GM21447 (cell line): ENCODE measurements at regions not wholly inside any gene's neighbourhood (a gene's known extent, or its start where the extent isn't known, plus 50 kb on each side); places are given as distances from the start of the nearest gene placed in this dataset.
"Not testable (repeated sequence)": the region's sequence is repeated elsewhere in the genome, so short reads cannot be mapped to it uniquely, and the experiment has no call there.

Source experiments
- ATAC-seq: cut with Tn5 transposase; IDR thresholded peaks from one replicate; pipeline ENCODE4 v1.9.1; 2021; ENCODE audit not compliant: unreplicated experiment

DNA sequence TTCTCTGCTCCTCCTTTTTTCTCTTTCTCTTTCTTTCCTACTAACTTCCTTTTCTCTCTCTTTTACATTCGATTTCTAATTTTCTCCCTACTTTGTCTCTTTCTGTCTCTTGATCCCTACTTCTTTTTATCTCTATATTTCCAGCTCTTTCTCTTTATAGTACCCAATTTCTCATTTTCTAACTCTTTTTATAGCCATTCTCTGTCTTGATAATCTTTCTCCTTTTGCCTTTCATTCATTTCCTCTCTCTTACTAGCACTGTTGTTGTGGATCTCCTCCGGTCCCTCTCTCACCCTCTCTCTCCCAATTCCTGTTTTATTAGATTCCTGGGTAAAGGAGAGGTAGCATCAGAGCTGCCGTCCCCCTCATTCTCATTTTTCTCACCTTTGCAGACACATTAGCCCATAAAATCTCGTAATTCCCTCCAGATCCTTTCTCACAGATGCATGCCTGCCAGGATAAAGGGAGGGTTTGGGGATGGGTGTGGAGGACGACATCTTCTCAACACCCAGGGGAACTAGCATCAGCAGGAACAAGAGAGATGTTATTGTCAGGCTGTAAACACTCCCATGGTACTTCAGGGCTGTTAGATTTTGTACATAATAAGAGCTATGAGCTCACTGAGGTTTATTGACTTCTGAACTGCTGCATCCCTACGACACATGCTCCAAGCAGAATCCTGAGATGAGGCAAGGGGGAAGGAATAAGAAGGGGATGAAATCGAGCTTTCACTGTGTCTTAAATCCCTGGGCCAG lies 159.0 kb upstream of the GALNT2 start:
- ATAC-seq = no peak

DNA sequence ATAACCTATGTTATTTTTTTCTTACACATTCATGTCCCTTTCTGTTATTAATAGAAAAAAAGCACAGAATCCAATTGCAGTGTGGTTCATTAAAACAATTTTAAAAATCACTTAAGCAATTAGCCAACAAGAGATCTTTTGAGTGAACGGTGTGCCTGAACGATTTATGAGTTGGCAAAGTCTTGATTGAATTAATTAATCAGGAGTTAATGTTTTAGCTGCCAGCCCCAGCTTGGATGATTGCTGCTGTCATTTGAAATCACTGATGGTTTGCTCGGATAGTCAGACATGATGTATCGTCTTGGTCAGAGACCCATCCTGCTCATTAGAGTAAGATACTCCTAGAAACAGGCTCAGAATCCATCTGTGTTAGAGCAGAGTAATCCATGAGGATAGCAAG lies 158.3 kb upstream of the GALNT2 start:
- ATAC-seq = no peak

DNA sequence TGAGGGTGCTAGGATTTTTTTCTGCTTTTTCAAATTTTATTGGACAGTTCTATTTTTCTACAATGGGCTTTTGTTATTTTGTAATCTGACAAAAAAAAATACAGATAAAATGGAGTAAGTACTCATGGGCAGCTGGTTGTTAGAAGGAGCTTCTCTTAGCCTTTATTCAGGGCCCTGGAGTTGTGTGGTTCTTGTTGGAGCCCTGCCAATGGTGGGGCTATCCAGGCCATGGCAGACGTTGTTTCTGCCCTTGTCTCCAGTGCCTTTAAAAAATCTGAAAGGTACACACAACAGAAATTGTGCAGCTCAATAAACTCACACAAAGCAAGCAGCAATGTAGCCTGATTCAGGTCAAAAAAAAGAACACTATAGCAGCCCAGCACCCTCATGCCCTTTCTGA lies 153.5 kb upstream of the GALNT2 start:
- ATAC-seq = no peak

DNA sequence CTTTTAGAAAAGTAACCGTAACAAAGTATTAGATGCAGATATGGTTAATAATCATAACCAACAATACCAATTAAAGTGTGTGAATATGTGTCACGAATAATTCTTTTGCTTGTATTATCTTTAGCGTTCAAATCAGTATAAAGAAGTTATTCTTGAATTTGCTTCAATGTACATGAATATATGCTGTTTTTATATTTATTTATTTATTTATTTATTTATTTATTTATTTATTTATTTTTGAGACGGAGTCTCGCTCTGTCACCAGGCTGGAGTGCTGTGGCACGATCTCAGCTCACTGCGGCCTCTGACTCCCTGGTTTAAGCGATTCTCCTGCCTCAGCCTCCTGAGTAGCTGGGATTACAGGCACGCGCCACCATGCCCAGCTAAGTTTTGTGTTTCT lies 147.6 kb upstream of the GALNT2 start:
- ATAC-seq = not testable (repeated sequence)

DNA sequence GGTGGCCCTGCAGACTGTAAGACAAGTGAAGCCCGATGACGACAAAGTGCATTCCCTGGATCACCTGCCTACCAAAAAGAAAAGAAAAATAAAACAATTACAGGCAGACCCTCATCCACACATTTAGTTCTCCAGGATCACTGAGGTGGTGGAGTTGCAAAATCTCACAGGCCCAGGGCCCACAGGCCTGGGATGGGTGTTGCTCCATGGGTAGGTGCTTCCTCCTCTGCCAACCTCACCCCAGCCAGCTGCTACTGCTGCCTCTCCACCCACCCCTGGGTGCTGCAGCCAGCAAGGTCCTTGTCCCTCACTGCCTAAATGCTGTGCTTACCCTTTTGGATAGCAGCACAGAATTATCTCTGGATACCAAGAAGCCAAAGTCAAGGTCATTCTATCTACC lies 146.4 kb upstream of the GALNT2 start:
- ATAC-seq = no peak

DNA sequence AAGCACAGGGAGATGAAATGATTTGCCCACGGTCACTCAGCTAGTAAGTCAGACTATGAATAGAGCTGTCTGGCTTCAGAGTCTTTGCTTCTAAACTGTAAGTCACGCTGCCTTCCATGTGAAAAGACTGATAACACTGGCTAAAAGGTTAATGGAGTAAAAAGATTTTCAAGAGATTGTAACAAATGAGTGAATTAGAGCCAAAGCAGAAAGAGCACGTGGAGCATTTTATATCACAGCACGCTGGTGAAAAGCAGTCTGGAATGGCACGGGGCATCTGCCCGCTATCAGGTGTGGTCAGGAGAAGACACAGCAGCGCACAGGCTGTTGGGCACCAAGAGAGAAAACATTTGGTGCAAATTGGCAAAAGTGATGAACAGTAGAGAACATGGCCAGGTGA lies 144.8 kb upstream of the GALNT2 start:
- no peak for ATAC-seq

DNA sequence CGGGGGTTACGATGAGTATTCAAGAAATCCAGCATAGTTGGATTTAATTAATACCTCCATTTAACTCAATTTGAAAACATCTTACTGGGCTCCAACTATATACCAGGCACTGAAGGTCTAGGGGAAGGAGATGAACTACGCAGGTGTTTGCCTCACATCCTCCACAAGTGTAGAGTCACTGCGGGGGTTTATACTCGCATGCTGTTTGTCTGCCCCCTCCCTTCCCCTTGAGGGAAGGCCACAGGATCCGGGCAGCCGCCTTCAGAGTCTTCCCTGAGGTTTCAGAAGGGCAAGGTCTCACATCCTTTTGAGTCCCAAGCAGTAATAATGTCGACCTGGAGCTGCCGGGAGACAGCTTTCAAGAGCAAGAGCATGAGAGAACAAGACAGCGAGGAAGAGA lies 142.4 kb upstream of the GALNT2 start:
- no peak for ATAC-seq

DNA sequence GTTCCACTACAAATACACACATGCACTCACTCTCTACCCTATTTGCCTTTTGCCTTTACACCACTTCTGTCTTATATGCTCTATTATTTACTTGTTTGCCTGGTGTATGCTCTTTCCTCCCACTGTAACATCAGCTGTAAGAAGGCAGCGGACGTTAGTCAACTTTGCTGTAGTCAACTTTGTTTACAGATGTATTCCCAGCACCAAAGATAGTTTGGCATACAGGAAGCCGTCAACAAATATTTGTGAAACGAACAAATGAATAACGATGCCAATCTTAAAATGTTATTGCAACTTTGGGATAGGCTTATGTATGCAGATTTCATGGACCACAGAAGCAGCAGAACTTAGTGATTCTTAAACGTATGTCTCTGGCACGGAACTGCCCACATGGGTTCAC lies 138.3 kb upstream of the GALNT2 start:
- ATAC-seq = no peak

DNA sequence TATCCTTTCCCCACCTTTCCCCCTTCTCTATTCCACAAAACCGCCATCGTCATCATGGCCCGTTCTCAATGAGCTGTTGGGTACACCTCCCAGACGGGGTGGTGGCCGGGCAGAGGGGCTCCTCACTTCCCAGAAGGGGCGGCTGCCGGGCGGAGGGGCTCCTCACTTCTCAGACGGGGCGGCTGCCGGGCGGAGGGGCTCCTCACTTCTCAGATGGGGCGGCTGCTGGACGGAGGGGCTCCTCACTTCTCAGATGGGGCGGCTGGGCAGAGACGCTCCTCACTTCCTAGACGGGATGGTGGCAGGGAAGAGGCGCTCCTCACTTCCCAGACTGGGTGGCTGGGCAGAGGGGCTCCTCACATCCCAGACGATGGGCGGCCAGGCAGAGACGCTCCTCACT lies 135.3 kb upstream of the GALNT2 start:
- not testable (repeated sequence) for ATAC-seq

DNA sequence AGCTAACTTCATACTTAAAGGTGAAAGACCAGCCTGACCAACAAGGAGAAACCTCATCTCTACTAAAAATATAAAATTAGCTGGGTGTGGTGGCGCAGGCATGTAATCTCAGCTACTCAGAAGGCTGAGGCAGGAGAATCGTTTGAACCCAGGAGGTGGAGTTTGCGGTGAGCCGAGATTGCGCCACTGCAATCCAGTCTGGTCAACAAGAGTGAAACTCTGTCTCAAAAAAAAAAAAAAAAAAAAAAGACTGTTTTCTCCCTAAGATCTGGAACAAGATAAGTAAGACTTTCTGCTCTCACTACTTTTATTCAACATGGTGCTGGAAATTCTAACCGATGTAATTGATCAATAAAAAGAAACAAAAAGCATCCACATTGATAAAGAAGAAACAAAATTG lies 131.9 kb upstream of the GALNT2 start:
- ATAC-seq = not testable (repeated sequence)

DNA sequence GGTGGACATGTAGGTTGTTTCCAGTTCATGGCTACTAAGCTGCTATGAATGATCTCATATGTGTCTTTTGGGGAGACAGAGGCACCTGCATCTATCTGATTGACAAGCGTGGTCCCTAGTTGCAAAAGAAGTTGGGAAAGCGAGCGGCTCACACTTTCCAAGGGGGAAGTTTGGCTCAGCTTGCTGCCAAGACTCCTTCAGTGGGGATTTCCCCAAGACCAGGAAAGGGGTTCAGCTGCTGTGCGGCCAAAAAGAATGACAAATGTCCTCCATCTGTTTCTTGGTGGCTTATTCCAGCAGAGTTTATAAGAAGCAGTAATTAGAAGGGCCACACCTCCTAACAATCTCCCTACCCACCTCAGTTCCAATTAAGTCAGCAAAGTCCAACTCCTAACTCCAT lies 128.5 kb upstream of the GALNT2 start:
- no peak for ATAC-seq

DNA sequence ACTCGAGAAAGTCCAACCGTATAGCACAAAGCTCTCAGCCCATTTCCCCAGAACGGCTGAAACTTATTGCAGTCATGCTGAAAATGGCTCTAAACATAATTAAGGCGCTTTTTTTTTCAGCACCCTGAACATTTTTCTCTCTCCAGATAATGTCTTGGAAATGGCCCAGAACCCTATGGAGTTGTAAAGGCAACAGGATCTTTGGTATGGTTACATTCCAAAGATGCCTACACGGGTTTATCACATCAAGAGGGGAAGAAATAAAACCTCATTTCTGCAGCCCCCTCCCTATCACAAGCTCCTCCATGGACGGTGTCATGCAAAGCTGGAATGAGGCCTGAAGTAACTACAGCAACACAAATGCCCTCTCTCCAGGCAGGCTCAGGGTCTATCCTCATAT lies 126.4 kb upstream of the GALNT2 start:
- no peak for ATAC-seq

DNA sequence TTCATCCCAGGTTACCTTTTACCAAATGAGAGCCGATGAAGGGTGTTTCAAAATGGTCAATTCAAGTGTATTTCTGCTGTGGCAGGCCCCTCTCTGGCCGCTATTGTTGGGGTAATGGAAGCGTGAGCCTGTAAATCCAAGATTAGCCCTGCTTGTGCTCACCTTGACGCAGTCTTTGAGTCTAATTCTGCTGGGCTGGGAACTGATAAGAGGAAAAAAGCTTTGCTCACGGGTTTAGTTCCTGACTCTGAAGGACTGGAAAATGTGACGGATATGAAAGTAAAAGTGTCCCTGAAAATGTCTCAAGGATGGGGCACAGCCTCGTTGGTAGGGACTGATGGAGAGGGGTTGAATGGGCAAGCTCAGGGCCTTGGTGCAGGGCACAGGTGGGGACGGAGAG lies 125.9 kb upstream of the GALNT2 start:
- no peak for ATAC-seq

DNA sequence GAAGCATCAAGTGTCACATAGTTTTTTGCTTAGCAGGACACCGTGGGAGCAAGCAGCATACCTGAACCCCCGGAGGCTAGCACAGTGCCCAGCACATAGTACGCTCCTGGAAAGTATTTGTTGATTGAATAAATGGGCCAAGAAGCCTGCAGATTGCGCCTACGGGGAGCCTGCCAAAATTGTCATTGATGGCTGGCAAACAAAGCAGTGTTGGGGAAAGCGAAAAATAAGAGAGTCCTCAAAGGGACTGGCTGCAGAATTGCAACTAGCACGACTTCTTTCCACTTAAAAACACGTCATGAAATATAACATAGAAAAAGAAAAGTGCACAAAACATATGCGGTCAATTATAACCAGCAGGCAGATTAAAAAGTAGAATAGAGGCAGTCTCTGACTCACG lies 125.2 kb upstream of the GALNT2 start:
- no peak for ATAC-seq

DNA sequence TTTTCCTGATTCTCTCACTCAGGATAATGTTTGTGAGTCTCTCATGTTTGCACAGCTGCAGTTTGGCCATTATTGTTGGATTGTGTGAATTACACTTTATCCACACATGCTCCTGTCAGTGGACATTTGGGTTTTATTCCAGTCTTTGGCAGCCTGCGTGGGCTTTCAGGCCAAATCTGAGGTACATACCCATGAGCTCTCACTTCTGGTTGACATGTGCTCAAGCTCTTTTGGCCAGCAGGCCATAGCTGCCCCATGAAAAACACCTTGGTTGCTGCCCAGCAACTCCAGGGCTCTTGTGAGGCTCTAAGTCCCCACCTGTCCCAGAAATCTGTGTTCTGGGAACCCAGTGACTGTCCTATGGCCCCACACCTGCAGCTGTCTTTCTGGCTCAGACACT lies 124.5 kb upstream of the GALNT2 start:
- no peak for ATAC-seq

DNA sequence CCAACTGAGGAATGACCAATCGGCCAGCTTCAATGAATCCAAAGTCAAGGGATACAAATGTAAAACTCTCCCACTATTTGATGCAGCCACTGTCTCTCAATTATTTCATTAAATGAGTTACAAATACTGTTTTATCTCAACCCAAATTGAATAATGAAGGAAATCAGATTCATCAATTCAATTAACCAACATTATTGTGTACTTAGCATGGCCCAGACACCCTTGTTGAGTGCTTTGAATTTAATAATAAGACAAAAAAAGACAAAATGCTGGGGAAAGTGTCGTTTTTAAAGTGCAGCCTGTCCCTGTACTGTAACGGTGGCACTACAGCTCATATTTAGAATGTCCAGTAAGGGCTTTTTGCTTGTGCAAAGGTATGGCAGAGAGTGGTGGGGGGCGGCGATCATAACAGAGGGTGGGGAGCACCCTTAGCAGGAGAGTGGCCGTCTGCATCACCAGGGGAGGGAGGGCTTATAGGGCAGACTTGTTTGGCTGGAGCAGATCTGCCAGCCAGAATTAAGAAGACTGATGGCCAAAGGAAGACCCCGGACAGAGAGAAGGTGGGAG lies 123.8 kb upstream of the GALNT2 start:
- no peak for ATAC-seq

DNA sequence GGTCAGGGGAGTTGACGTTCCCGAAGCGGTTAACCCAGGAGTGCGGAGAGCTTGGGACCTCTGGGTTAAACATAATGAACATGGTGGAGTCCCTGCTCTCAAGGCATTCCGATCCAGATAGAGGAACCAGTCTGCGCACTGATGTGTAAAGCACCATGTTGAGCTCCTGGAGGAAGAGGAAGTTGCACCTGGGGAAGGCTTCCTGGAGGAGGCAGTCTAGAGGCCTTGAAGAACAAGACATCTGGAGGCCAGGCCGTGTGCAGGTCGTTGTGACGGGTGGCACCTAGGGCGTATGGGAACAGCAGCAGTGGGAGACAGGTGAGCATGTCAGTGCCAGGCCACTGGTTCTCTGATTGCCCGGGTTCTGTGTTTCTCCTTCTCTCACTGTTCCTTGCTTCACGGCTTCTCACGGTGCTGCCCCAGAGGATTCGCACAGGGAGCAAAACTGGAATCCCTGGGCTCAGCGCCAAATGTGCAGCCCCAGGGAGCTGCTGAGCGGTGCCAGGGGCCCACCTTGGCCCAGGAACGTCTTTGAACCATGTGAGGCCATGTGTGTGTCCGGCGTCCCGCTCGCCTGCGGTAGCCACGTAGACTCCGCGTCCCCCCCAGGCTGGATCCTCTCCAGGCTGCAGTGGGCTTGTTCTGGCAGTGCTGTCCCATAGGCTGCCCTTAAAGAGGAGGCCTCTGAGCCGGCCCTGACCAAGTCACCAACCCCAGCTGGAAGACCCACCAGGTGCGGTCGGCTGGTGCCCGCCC lies 122.9 kb upstream of the GALNT2 start:
- no peak for ATAC-seq

DNA sequence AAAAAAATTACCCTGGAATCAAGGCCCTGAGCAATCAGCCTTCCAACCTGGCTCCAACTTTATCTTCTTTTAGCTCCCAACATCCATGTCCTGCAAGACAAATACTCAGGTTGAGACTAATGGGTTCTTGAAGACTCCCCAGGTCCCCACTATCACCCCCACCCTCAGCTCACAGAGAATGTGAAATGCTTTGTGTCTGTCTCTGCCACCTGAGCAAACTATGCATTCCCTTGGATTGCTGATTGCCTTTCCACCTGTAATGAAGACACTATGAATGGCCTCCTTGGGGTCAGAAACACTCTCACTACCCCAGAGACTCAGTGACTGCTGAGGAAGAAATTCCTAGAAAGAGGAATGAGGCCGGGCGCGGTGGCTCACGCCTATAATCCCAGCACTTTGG lies 121.2 kb upstream of the GALNT2 start:
- no peak for ATAC-seq

DNA sequence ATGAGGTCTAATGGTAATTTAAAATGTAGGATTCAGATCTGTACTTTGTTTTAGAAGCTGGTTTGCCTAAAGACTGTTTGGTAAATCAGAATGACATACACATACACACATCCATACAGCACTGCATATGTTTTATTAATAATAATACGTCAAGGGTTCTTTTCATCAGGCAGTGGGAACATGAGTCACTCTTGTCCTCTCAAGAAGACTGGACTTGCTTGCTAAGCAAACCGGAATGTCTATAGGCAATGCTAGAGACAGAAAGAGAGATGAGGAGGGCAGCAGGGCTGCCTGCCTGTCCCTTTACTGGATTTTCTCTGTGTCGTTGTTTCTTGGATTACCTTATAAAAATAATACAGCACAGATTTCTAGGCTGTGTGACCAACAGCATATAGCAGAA lies 119.1 kb upstream of the GALNT2 start:
- no peak for ATAC-seq

DNA sequence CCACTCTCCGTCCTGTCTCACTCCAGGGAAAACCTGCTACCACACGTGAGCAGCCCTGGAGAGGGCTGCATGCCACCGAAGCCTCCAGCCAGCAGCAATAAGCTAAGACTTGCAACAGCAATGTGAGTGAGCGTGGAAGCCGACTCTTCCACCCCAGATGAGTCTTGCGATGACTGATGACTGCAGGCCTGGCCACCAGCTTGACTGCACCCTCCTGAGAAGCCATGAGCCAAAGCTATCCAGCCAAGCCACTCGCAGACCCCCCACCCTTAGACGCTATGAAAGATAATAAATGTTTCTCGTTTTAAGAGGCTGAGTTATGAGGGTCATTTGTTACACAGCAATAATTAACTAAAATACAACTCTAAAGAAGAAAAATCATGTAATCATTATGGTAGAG lies 118.6 kb upstream of the GALNT2 start:
- no peak for ATAC-seq

DNA sequence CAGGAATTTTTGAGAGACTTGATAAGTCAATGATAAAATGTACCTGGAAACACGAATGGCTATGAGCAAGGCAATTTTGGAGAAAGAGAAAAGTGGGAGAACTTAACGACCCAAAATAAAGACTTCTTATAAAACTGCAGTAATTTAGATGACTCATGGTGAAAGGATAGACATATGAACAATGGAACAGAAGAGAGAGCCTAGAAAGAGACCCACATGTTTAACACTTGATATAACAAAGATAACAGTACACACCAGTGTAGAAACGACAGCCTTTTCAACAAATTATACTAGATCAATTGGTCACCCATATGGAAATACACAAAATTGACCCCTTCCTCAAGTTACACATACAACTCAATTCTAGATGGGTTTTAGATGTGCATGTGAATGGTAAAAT lies 117.5 kb upstream of the GALNT2 start:
- no peak for ATAC-seq

DNA sequence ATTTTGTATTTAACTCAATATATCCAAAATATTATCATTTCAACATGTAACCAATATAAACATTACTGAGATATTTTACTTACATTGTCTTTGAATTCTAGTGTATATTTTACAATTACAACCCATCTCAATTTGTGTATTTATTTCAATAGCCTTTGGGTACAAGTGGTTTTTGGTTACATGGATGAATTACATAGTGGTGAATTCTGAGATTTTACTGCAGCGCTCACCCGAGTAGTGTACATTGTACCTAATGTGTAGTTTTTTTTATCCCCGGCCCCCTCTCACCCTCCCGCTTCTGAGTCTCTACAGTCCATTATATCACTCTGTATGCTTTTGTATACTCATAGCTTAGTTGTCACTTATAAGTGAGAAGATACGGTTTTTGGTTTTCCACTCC lies 117.0 kb upstream of the GALNT2 start:
- no peak for ATAC-seq
